ENCODE measurements at regions not wholly inside any gene's neighbourhood (a gene's known extent, or its start where the extent isn't known, plus 50 kb on each side); places are given as distances from the start of the nearest gene placed in this dataset.

DNA sequence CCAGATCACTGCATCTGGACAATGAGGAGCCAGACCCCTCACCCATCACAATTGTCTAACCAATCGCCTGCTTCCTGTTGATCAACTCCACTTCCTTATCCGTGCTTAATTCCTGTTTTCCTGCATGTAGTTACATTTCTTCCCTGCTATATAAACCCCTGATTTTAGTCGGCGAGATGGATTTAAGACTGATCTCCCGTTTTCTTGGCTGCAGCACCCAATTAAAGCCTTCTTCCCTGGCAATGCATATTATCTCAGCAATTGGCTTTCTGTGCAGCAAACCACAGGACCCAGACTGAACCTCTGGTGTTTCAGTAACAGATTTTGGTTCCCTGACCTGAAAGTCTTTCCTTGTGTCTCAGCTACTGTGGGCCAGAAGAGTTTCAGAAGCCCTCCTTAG lies 272.3 kb downstream of the IPO8 start:
- TF ChIP-seq POLR2A (IDR thresholded peaks at IDR 0.05) = no peak
- TF ChIP-seq, protein P1, sequence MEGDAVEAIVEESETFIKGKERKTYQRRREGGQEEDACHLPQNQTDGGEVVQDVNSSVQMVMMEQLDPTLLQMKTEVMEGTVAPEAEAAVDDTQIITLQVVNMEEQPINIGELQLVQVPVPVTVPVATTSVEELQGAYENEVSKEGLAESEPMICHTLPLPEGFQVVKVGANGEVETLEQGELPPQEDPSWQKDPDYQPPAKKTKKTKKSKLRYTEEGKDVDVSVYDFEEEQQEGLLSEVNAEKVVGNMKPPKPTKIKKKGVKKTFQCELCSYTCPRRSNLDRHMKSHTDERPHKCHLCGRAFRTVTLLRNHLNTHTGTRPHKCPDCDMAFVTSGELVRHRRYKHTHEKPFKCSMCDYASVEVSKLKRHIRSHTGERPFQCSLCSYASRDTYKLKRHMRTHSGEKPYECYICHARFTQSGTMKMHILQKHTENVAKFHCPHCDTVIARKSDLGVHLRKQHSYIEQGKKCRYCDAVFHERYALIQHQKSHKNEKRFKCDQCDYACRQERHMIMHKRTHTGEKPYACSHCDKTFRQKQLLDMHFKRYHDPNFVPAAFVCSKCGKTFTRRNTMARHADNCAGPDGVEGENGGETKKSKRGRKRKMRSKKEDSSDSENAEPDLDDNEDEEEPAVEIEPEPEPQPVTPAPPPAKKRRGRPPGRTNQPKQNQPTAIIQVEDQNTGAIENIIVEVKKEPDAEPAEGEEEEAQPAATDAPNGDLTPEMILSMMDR (IDR thresholded peaks at IDR 0.05 in 8 of 11, conservative IDR thresholded peaks at IDR 0.05 in 3 of 11) = no peak

Data from spleen (tissue), 7 donors.